ENCODE measurements at regions not wholly inside any gene's neighbourhood (a gene's known extent, or its start where the extent isn't known, plus 50 kb on each side); places are given as distances from the start of the nearest gene placed in this dataset.

DNA sequence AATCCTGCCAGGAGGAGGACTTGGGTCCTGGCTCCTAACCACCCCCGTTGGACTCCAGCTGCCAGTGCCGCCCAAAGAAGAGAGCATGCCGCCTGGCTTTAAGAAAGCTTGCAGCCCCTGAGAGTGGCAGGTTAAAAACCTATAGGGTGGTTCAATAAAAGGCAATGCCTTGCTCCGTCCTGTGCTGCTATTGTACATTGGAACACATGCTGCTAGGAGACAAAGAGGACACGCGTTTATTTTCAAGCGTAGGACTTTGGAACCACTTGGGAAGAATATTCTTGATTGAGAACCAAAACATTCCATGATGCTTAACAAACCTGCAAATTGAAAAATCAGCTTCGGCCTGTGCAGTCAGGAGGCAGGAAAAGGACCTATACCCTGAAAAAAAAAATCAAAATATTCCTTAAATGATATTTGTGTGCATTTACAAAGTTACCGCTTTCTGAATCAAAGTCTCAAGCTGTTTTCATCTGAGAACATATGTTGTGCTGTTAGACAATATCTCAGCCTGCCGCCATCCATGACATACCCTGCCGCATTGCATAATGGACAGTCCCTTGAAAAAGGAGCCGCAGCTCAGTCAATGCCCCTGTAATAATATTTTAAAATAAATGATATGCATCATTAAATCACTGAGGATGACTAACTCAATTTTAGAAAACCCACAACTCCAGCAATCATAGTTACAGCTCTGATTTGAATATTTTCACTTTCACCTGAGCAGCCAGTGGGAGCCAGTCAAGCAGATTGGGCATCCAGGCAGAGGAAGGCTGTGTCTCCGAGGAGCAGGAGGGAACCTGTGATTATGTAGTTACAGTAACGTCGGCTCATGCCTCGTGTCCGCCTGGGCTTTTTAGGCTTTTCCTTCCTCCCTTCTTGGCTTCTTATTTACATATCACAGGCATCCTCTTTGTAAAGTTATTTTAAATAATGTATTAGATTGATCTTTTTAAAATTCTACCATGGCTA lies 805.6 kb upstream of the FANCL start:
- no peak overlapping the region for H2BK15ac ChIP-seq (ENCODE audit: low read length)
- CTCF ChIA-PET (ENCODE audit: partially characterized antibody), result interaction anchor here (0.6 to 3.1 kb wide), 3 partner anchors 15 to 1193 kb away, joined by 3 to 12 read pairs (median 5); no protein-coding TSS in a partner anchor
- FAIRE-seq, result no peak
- TF ChIP-seq POLR2A (IDR thresholded peaks at IDR 0.05; ENCODE audit: control extremely low read depth in 1 of 2, low read depth in 2 of 2, low read length in 2 of 2) (no peak), ZNF274 (IDR thresholded peaks at IDR 0.05; ENCODE audit: borderline replicate concordance, extremely low read depth, low read length) (no peak), RFX5 (IDR thresholded peaks at IDR 0.05; ENCODE audit: borderline replicate concordance, low read depth, low read length) (no peak), MAFK (IDR thresholded peaks at IDR 0.05; ENCODE audit: low read depth, low read length) (no peak), SIN3A (conservative IDR thresholded peaks at IDR 0.05 in 1 of 2, IDR thresholded peaks at IDR 0.05 in 1 of 2; ENCODE audit: low read depth in 1 of 2, low read length in 2 of 2) (no peak), SP1 (IDR thresholded peaks at IDR 0.05; ENCODE audit: low read depth, low read length) (no peak), SIX5 (IDR thresholded peaks at IDR 0.05; ENCODE audit: low read depth, low read length) (no peak), CTBP2 (IDR thresholded peaks at IDR 0.05; ENCODE audit: borderline replicate concordance, insufficient read depth, insufficient read length, low read length) (no peak), CEBPB (IDR thresholded peaks at IDR 0.05; ENCODE audit: low read depth, low read length) (no peak)
- TF ChIP-seq, protein P1, sequence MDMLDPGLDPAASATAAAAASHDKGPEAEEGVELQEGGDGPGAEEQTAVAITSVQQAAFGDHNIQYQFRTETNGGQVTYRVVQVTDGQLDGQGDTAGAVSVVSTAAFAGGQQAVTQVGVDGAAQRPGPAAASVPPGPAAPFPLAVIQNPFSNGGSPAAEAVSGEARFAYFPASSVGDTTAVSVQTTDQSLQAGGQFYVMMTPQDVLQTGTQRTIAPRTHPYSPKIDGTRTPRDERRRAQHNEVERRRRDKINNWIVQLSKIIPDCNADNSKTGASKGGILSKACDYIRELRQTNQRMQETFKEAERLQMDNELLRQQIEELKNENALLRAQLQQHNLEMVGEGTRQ (IDR thresholded peaks at IDR 0.05; ENCODE audit: low read length), result no peak

More for the DNA sequence above, 805.6 kb upstream of the FANCL start:
- no peaks in the 10 kb centered on the region for H4K20me1 ChIP-seq (replicated peaks in 1 of 2; ENCODE audit: control insufficient read depth in 1 of 2, insufficient read depth in 2 of 2, low read length in 2 of 2)
- POLR2A ChIA-PET (ENCODE audit: partially characterized antibody), result no interaction called here
- H3K4ac ChIP-seq (replicated peaks; ENCODE audit: insufficient read length, low read depth, low read length), result no peak overlapping the region
- H3K4me1 ChIP-seq (replicated peaks in 1 of 4; ENCODE audit: control insufficient read depth in 3 of 4, insufficient read depth in 4 of 4, low read length in 3 of 4), result no peaks in the 10 kb centered on the region
- H3K23ac ChIP-seq (ENCODE audit: insufficient read length), result no peak overlapping the region
- DNase-seq (ENCODE audit: low read depth in 1 of 2, low spot score in 2 of 2), result no peak
- no peak overlapping the region for H4K91ac ChIP-seq (replicated peaks; ENCODE audit: insufficient read length, low read length)
- H3K79me2 ChIP-seq (ENCODE audit: control insufficient read depth in 1 of 2, insufficient read depth in 2 of 2, low read length in 2 of 2), result no peaks in the 10 kb centered on the region
- H3K9ac ChIP-seq (replicated peaks in 1 of 4; ENCODE audit: extremely low read depth in 1 of 4, low read depth in 3 of 4, low read length in 3 of 4), result no peak overlapping the region
- H2BK20ac ChIP-seq (ENCODE audit: low read length), result no peak overlapping the region
- no peak overlapping the region for H4K8ac ChIP-seq (ENCODE audit: extremely low read depth, insufficient read depth, low read length)
- H2AK5ac ChIP-seq (ENCODE audit: low read depth, low read length), result no peak overlapping the region
- H3K27ac ChIP-seq (ENCODE audit: low read depth, low read length), result no peak overlapping the region
- H3K4me3 ChIP-seq (ENCODE audit: extremely low read depth in 1 of 4, insufficient read depth in 2 of 4, low read depth in 3 of 4, low read length in 4 of 4), result no peak overlapping the region
- no peaks in the 10 kb centered on the region for H3K79me1 ChIP-seq (ENCODE audit: low read depth, low read length)
- no peak overlapping the region for H3K4me2 ChIP-seq (ENCODE audit: insufficient read depth in 1 of 2, low read depth in 2 of 2, low read length in 2 of 2)
- H3K18ac ChIP-seq (ENCODE audit: extremely low read depth, low read length), result no peak overlapping the region
- no peak overlapping the region for H3K14ac ChIP-seq (ENCODE audit: insufficient read length)
- H3K23me2 ChIP-seq (ENCODE audit: low read depth, low read length), result no peaks in the 10 kb centered on the region
- no peak overlapping the region for H2AFZ ChIP-seq (ENCODE audit: low read length)
- no peak overlapping the region for H2BK120ac ChIP-seq (replicated peaks; ENCODE audit: low read depth, low read length)
- no peak overlapping the region for H2BK12ac ChIP-seq (ENCODE audit: low read depth, low read length)
- H3K36me3 ChIP-seq (ENCODE audit: control insufficient read depth in 2 of 4, insufficient read depth in 4 of 4, low read length in 3 of 4), result no peaks in the 10 kb centered on the region
- H3K56ac ChIP-seq (replicated peaks; ENCODE audit: insufficient read length, low read depth, low read length), result no peak overlapping the region
- no peak overlapping the region for H2BK5ac ChIP-seq (ENCODE audit: low read depth, low read length)
- no peaks in the 10 kb centered on the region for H3K27me3 ChIP-seq (replicated peaks in 1 of 4; ENCODE audit: control insufficient read depth in 3 of 4, extremely low read depth in 1 of 4, insufficient read depth in 3 of 4, low read length in 3 of 4)
- 90% methylated on average over 17 of the region's 17 CpGs; no CpG with 5 or more reads in 1 of the 2 experiments for WGBS, 2 experiments (ENCODE audit: extremely low coverage in 1 of 2, insufficient coverage in 1 of 2, insufficient read length in 1 of 2, insufficient replicate concordance in 2 of 2, low coverage in 1 of 2, low lambda C conversion rate in 2 of 2, missing lambda C conversion rate in 1 of 2)
- H3K9me3 ChIP-seq (ENCODE audit: insufficient read depth in 2 of 2, low read depth in 1 of 2, low read length in 1 of 2), result no peaks in the 10 kb centered on the region
- H4K5ac ChIP-seq (ENCODE audit: insufficient read length, low read depth, low read length), result no peak overlapping the region
